Brain microvascular endothelial cell (primary cell): ENCODE measurements at regions not wholly inside any gene's neighbourhood (a gene's known extent, or its start where the extent isn't known, plus 50 kb on each side); places are given as distances from the start of the nearest gene placed in this dataset.
"Not testable (repeated sequence)": the region's sequence is repeated elsewhere in the genome, so short reads cannot be mapped to it uniquely, and the experiment has no call there.

Experiments used
- DNase-seq: peaks from one replicate; pipeline ENCODE4 v3.0.0-alpha.2; 2020
- H3K27ac ChIP-seq: fragments of 250-450 bp; sonication (Bioruptor Pico); 2 replicates; pipeline ENCODE4 v1.5.1; 2020; ENCODE audit warnings: mild to moderate bottlenecking, moderate library complexity
- H3K27me3 ChIP-seq: fragments of 250-450 bp; sonication (Bioruptor Pico); replicated peaks from 2 replicates; pipeline ENCODE4 v1.5.1; 2020; ENCODE audit warnings: mild to moderate bottlenecking
- H3K36me3 ChIP-seq: fragments of 250-450 bp; sonication (Bioruptor Pico); replicated peaks from 2 replicates; pipeline ENCODE4 v1.5.1; 2020; ENCODE audit warnings: mild to moderate bottlenecking
- H3K4me3 ChIP-seq: 2 replicates; pipeline ENCODE4 v1.5.1; 2011; ENCODE audit warnings: low read depth, mild to moderate bottlenecking, control low read depth, low read length, moderate library complexity
- CTCF ChIP-seq: IDR thresholded peaks from 2 replicates; pipeline ENCODE4 v1.5.1; 2011; ENCODE audit warnings: low read depth, mild to moderate bottlenecking, moderate library complexity, low read length, control low read depth, inconsistent platforms; ENCODE audit errors: missing control alignments
- in situ Hi-C: cut with HindIII; loops from 2 replicates; pipeline ENCODE4 v1.10.0; 2017; ENCODE audit warnings: low sequenced_read_pairs, low pct_ligation_motif_present

GRCh38 chr10:108338146-108338545 is 1173.6 kb upstream of the SORCS1 start:
- no peak for DNase-seq
- in situ Hi-C loops = no loop called here
- no peak for TF ChIP-seq CTCF

DNA sequence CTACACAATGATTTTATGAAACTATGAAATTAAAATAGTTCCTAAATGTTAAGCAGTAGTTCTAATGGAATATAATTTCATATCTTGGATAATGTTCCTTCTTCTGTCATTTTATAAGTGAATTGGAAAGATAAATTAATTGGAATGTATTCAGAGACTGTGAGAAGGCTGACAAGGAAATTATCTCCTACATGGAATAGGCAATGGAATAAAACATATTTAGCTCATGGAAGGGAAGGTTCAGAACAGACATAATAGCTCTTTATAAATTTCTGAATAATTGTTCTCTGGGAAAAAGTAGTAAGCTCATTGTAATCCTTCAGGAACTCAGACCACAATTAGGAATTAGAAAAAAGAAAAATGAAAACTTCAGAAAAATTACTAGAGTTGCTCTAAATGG is 1172.3 kb upstream of the SORCS1 start:
- no peaks in the 10 kb centered on the region for H3K27me3 ChIP-seq
- no peak overlapping the region for H3K27ac ChIP-seq
- DNase-seq = no peak
- H3K36me3 ChIP-seq = no peaks in the 10 kb centered on the region
- in situ Hi-C loops = no loop called here
- TF ChIP-seq CTCF = no peak
- no peak overlapping the region for H3K4me3 ChIP-seq

More at GRCh38 chr10:108338146-108338545, 1173.6 kb upstream of the SORCS1 start:
- Histone ChIP-seq H3K27ac (no peak overlapping the region), H3K27me3 (no peaks in the 10 kb centered on the region), H3K36me3 (no peaks in the 10 kb centered on the region), H3K4me3 (no peak overlapping the region)

DNA sequence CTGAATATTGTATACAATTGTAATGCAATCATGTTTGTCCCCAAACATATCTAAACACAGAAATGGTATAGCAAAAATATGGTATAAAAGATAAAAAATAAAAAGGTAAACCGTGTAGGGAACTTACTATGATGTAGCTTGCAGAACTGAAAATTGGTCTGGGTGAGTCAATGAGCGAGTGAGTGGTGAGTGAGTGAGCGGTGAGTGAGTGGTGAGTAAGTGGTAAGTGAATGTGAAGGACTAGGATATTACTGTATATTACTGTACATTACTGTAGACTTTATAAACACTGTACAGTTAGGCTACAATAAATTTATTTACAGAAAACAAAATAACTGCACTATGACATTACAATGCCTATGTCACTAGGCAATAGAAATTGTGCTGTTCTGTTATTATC is 1163.2 kb upstream of the SORCS1 start:
- in situ Hi-C loops = no loop called here
- DNase-seq = no peak
- no peaks in the 10 kb centered on the region for H3K27me3 ChIP-seq
- H3K36me3 ChIP-seq = no peaks in the 10 kb centered on the region
- TF ChIP-seq CTCF = no peak
- no peak overlapping the region for H3K27ac ChIP-seq
- H3K4me3 ChIP-seq = no peak overlapping the region

GRCh38 chr10:108323274-108323798 is 1158.8 kb upstream of the SORCS1 start:
- no peak overlapping the region for H3K27ac ChIP-seq
- no peak overlapping the region for H3K4me3 ChIP-seq
- no peaks in the 10 kb centered on the region for H3K27me3 ChIP-seq
- no peak for TF ChIP-seq CTCF
- no peaks in the 10 kb centered on the region for H3K36me3 ChIP-seq
- in situ Hi-C loops = no loop called here
- no peak for DNase-seq

DNA sequence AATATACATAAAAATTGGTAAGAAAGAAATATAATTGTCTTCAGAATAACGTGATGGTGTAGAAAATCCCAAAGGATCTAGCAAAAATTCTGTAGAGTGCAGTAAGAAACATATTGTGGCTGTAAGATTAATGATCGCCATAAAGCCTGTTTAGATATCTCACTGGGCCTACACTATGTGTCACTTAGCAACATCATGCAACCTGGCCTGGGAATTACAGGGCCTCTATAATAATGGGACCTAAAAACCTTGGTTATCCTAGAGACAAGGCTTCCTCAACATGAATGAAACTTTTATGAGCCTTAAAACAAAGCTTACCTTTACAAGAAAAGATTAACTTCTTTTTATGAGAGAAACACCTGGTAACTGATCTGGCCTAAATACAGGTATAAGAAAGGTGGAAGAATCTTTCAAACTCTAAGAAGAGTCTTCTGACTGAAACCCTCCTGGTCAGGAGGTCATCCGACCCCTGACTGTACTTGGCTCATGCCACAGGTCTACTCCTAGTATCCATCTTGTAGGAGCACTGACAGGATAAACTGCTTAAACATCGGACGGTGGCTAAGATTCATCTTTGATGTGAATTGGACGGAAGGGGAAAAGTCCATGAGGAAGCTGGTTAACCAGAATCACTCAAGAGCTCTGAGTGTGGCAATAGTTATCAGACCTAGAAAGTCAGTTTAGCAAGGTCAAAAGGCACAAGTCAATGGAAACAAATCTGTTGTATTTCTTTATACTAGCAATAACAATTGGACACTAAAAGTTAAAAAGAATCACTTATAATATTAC is 1155.1 kb upstream of the SORCS1 start:
- H3K27me3 ChIP-seq = no peaks in the 10 kb centered on the region
- TF ChIP-seq CTCF = no peak
- no peak overlapping the region for H3K4me3 ChIP-seq
- DNase-seq = no peak
- no peaks in the 10 kb centered on the region for H3K36me3 ChIP-seq
- in situ Hi-C loops = no loop called here
- H3K27ac ChIP-seq = no peak overlapping the region

- H3K27ac ChIP-seq, H3K27me3 ChIP-seq, in situ Hi-C loops, DNase-seq, H3K36me3 ChIP-seq, H3K4me3 ChIP-seq: not testable (repeated sequence)
These were observed 1151.1 kb upstream of the SORCS1 start for GRCh38 chr10:108315636-108316035.
